Left ventricle myocardium superior (tissue), 1 donor: ENCODE measurements at regions not wholly inside any gene's neighbourhood (a gene's known extent, or its start where the extent isn't known, plus 50 kb on each side); places are given as distances from the start of the nearest gene placed in this dataset.

Source experiments
- ATAC-seq: fragments of 200-7000 bp; cut with Tn5 transposase; one replicate; pipeline ENCODE4 v1.9.1; 2020; ENCODE audit warnings: mild to moderate bottlenecking, moderate library complexity
- DNase-seq: peaks from one replicate; pipeline ENCODE4 v3.0.0-alpha.2; 2020
- intact Hi-C: fragments of 100-400 bp; cut with micrococcal nuclease; formaldehyde crosslinking; loops from one replicate; pipeline ENCODE4 v1.11.0; 2022
- donor health status: DM: no; HTN: yes; CAD: no; lungs with severe emphysema.

DNA sequence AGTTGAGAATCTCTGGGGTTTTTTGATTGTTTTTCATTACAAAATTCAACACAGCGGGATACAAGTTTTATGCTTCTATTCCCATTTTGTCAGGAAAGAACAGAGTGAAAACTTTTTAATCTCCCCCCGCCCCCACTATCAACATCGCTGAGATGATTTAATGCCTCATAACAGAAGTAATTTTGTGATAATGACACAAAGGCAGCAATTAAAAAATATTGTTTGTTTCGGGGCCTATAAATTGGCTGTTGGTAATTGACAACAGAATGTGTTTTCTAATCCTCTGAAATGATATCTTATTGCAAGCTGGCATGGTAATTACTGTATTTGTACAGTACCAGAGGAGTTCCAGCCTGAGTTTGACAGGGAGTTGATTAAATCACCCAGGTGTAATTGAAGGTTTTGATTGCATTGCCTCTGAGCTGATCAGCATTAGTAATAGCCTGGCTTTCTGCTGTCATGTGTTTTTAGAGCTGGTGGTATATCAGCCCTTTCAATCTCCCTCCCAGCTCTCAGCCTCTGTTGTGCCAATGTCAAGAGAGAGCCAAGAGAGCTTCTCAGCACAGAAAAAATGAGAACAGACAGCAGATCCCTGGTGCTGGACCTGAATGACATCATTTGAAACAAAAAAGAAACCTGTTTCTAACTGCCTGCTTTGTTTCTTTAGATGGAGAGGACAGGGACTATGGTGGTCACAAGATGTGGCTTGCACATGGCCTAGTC, 265.1 kb downstream of the FAM76B start:
- no peak for ATAC-seq
- intact Hi-C loops: no loop called here
- no peak for DNase-seq

DNA sequence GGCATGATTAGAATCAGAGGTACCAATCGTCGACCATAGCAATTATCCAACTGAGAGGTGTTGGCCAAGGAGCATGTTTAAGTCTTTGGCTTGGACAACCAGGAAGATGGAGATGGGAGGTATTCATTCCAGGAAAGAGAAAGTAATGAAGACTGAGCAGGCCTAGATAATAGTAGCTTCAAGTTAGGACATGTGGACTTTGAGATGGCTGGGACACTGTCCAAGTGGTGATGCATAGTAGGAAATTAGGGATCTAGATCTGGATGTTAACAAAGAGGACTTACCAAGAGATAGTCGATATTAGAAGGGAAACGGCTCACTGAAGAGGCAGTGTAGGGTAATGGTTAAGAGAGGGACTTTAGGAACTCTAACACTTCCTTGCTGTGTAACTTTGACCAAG, 266.7 kb downstream of the FAM76B start:
- ATAC-seq (no peak), DNase-seq (no peak)
- intact Hi-C loops: no loop called here

DNA sequence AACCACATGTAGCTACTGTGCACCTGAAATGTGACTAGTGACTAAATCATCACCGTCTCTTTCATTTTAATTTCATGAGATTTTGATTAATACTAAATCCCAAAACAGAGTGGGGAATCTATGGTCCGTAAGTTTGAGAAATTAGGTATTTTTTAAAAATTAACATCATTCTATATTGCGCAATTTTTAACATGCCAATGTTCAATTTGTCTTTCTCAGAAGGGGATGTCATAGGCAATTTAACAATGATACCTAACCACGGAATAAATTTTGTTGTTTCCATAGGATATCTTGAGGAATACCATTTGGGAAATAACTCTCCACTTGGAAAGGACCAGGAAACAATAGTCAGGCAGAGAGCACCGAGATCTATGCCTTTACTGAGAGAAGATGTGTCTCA, 267.7 kb downstream of the FAM76B start:
- ATAC-seq (no peak), DNase-seq (no peak)
- intact Hi-C loops: no loop called here

DNA sequence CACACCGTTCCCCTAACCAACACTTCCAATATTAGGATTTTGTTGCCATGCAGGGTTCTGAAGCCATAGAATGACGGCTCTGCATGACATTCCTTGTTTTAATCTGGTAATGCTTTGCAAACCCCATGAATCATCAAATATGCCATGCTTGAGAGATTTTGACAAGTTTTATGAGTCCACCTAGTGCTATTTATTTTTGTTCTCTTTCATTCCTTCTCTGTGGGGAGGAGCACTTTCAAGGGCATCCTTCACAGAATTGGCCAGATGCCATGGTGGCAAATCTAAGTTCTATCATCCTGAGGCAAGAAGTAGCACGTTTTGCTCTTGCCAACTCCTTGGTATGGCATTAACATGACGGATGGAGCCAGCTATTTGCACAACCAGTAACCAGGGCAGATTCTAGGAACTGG, 268.4 kb downstream of the FAM76B start:
- no peak for ATAC-seq
- intact Hi-C loops: no loop called here
- DNase-seq: no peak

DNA sequence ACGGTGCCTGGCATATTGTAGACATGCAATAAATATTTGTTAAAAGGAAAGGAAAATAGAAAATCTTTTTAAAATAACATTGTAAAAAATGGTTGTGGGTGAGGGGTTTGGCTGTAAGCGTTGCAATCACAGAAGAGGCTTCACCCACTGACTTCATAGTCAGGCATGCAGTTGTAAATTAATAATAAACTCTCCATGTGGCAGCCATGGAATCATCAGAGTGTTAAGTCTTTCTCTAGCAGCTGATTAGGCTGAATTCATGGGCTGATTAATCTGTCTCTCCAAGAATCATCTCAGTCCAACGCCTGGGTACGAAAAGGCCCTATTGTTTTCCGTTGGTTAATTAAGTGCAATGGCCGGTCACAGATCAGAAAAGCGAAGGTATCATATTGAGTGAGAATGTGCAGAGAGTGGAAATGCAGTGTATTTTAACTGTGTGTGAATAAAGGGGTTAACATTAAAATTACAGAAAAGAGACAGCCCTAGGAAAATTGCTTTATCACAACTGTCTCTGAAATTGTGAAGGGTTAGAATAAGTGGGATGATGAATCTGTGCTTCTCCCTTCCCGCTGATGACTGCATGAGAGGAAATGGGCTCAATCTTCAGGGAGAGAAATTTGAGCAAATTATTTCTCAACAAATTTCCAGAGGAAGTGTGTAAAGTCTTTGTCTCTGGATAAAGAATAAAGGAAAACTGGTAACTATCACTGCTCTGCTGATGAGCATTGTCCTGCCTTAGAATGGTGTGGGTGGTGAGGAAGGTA, 269.0 kb downstream of the FAM76B start:
- intact Hi-C loops: no loop called here
- no peak for DNase-seq
- no peak for ATAC-seq

DNA sequence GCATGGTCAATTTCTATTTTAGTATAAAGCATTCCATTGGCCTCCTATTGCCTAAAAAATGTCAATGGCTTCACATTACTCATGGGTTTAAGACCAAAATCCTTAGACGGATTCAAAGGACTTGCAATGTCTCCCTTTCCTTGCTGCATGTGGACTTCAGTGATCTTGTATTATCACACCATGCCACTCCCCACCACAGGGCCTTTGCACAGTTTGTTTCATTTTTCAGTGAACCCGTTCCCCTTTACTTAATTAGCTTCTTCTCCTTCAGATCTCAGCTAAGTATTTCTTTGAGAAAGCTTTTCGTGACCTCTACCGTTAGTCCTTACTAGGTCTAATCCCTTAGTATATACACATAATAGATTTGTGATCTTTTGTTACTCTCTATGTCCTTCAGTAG, 269.7 kb downstream of the FAM76B start:
- intact Hi-C loops: no loop called here
- ATAC-seq (no peak), DNase-seq (no peak)

DNA sequence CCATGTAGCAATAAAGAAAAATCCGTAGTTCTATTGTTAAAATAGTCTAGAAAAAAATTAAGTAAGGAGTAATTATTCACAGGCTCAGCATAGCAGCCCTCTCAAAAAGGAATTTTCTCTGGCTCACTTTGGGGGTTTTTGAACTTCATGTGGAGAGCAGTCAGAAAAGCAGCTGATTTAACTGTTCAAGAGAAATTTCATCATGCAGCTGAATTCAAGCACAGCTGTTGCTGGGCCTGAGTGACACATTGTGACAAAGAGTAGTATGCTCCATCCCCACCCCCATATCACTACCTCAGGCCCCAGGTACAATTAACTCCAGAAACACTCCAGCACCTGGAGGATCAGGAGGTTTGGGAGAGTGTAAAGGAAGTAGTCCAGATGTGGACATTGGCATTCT, 272.1 kb downstream of the FAM76B start:
- intact Hi-C loops: no loop called here
- no peak for DNase-seq
- no peak for ATAC-seq

DNA sequence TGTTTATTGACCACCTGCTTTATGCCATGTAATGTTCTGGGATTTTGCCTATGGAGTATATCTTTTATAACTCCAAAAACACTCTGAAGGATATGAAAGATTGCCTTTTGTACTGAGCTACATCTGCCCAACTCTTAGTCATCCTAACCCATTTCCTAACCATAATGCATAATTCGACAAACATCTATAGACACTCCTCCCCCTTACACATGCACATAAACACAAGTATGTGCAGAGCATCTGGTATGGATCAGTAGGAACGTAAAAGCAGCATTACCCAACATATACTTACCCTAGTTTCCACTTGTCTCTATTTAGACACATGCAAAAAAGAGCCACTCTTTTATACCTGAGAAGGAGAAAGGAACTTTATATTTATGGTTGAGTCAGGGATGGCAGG, 272.8 kb downstream of the FAM76B start:
- ATAC-seq: no peak
- DNase-seq: no peak
- intact Hi-C loops: no loop called here

DNA sequence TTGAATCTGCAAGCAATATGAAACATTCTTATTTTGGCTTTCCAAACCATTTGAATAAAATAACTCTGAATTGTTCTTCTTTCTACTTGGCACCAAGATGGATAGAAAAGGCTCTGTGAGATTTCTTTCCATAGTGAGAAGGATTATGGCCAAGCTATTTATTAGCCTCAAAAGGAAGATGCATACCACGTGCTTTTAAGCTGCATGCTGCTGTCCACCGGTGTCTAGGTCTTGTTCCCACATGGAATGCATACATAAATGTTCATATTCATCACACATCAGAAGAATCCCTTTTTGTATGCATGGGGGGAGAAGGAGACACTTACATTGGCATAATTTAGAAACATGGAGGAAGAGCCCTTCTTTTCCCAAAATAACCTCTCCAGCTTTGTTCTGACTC, 273.4 kb downstream of the FAM76B start:
- intact Hi-C loops: no loop called here
- DNase-seq (no peak), ATAC-seq (no peak)

DNA sequence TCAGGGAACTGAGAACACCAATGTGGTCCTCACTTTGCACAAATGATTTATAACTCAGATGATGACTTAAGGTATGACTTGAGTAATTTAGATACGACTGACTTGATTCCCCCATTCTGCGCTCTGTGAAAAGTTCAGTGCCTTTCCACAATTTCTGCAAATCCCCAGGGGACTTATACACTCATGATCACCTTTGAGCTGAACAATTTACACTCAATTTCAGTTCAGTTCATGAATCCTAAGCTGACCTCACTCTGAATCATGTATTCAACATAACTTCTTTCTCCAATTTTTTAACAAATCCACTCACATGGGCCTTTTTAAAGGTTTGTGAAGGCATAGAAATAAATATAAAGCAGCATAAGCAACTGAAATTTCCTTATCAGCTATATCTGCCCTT, 274.2 kb downstream of the FAM76B start:
- intact Hi-C loops: no loop called here
- DNase-seq (no peak), ATAC-seq (no peak)

DNA sequence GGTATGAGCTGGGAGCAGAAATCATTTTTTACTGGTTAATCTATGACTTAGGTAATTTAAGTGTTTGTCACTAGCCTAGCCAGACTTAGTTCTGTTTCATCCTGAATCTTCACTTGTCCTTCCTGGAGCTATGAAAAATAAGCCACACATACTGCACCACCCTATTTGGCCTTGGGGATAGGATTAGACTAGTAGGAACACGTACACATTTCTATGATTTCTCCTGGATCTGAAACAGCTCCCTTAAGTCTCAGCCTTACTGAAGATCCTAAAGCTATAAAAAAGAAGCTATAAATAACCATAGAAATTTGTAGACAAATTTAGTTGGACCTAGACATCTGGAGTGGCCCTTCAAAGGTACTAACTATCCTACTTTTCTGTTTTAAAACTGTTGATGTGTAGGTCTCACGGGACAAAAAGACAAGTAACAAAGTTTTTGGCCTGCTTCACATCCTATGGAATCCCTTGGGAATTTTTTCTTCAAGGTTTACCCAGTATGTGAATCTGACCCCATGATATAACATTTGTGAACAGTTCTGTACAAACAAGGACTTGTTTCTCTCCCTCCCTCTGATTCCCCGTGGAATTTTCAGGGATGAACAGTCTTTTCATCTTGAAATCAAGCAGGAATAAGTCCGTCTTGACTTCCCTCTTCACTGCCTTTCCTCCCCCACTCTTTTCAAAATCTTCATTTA, 275.0 kb downstream of the FAM76B start:
- intact Hi-C loops: no loop called here
- ATAC-seq: peak; percentile 60

DNA sequence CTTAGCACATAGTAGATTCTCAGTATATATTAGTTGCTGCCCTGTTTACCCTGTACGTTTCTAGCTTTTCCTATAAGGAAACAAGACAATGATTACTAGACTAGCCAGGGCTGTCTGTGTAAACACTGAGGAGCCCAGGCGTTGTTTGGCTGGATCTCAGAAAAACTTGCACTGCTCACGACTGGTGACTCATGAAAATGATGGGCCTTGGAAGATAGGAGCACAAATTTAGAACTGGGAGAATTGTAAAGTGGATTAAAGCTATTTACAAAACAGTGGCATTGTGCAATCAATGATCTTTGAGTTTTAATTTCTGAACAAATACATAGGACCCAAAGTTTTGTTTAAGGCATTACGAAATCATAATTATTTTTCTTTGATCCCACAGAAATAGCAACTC, 276.9 kb downstream of the FAM76B start:
- DNase-seq (no peak), ATAC-seq (peak; percentile 85)
- intact Hi-C loops: no loop called here

More for the DNA sequence above, 275.0 kb downstream of the FAM76B start:
- no peak for DNase-seq

DNA sequence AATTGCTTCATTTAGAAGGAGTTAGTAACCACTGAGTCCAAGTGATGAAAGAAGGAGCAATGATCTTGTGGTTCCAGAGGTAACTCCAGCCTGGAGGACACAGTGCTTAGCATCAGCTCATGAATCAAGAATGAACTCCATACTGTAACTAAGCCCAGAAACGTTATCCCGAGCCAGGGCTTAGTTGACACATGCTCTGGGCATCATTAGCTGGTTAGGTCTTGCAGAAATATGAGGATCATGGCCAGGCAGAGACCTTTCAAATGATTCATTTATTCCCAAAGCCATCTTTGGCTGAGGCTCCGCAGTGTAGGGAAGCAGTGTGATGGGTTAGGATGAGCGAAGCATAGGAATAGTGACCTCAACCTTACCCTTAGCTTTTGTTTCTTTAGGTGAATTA, 277.4 kb downstream of the FAM76B start:
- ATAC-seq (peak; percentile 11), DNase-seq (no peak)
- intact Hi-C loops: no loop called here

DNA sequence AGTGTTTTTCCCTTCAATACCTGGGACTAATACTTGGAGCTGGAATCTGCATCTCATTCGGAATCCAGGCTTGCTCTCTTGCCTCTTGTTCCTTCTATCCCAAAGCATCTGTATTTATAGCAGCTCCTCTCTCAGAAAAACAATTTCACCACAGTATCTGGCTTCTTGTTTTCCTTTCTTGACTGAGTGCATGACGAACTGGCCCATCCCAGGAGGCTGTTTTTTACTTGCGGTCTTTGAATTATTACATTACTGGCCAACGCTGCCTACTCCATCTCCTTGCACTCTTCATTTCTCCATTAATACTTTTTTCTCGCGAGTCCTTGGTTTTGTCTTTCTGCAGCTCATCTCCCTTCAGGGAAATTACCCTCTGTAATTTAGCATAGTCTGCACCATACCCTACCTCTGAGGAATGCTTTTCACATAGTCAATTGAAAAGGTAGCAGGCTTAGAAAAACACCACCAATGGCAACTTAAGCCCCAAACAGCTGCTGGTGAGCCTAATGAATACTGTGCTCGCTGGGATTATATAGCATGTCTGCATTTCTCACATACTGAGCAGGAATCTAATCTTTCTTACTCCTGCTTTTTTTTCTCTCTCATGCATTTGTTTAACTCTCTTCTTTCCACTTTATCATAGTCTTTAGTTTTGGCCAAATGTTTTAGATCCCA, 277.4 kb upstream of the SESN3 start:
- peak; percentile 64 for ATAC-seq
- DNase-seq: no peak
- intact Hi-C loops: no loop called here

DNA sequence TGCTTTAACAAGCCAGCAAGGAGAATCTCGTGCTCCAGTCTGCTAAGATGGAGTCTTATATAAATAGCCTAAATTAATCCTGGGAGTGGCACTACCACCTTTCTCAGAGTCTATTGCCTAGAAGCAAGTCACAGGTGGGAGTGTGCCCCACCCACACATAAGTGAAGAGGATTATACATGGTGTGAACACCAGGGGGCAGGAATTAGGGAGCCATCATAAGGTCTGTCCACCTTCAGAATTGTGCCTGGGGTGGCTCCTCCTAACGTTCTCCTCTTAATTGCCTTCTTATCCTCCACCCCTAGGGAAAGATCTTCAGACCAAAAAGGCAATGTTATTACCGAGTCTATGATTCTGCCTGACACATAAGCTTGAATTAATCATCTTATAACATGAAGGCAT, 276.8 kb upstream of the SESN3 start:
- intact Hi-C loops: no loop called here
- DNase-seq (no peak), ATAC-seq (no peak)

DNA sequence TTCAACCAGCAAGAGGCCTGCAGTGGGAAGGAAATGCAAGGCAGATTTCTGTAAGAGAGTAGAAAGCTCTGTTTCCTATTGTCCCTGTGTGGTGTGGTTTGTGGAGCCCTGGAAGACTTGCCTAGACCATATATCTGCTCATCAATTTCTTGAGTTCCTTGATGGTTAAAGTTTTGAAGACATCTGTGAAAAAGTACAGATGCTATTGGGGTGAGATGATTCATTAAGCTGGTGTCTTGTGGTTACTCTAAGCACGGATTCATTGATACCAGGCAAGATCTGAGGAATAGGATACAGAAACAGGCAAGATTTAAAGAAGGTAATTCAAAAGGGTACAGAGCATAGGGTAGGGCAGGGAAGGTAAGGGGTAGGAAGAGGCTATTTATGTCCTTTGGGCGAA, 275.8 kb upstream of the SESN3 start:
- ATAC-seq (no peak), DNase-seq (no peak)
- intact Hi-C loops: no loop called here

DNA sequence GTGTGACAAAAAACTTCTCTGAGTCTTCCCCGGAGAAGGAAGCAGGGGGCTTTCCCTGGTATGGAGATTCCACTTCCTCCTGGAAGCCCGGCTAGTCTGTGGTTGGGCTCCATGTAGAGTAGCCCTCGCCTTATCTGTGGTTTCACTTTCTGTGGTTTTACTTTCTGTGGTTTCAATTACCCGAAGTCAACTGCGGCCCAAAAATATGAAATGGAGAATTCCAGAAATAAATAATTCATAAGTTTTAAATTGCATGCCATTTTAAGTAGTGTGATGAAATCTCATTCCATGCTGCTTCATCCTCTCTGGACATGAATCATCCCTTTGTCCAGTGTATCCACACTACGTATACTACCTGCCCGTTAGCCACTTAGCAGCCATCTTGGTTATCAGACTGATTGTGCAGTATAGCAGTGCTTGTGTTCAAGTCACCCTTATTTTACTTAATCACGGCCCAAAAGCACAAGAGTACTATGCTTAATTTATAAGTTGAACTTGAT, 275.0 kb upstream of the SESN3 start:
- intact Hi-C loops: no loop called here
- no peak for ATAC-seq
- no peak for DNase-seq

DNA sequence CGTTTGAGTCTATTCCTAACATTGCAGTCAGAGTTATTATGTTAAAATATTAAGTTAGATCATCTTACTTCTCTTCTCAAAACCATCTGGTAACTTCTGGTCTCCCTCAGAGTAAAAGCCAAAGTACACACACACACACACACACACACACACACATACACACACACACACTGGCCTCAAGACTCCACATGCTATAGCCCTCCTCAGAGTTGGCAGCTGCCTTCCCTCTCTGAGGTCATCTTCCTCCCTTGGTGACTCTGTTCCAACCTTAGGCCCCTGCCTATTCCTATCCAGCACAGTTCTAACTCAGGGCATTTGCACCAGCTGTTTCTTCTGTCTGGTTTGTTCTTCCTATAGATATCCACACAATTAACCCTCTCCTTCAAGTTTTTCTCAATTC, 272.0 kb upstream of the SESN3 start:
- peak; percentile 75 for ATAC-seq
- DNase-seq: no peak
- intact Hi-C loops: no loop called here

DNA sequence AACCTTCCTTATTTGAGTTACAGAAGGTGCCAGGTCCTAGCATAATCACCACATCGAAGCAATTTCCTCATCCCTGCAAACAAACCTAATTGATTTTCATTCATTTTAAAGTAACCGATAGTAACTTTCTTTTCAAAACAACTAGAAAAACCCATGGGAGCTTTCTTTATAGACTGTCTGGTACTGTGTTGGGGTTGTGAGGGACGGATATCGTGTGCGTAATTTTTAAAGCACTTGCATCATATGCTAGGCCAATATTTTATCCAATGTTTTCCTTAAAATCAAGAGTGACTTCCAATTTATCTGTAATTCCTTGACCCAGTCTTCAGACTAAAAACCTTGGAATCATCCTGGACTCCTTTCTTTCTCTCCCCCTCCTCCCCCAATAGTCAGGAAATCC, 271.5 kb upstream of the SESN3 start:
- DNase-seq (no peak), ATAC-seq (no peak)
- intact Hi-C loops: no loop called here

DNA sequence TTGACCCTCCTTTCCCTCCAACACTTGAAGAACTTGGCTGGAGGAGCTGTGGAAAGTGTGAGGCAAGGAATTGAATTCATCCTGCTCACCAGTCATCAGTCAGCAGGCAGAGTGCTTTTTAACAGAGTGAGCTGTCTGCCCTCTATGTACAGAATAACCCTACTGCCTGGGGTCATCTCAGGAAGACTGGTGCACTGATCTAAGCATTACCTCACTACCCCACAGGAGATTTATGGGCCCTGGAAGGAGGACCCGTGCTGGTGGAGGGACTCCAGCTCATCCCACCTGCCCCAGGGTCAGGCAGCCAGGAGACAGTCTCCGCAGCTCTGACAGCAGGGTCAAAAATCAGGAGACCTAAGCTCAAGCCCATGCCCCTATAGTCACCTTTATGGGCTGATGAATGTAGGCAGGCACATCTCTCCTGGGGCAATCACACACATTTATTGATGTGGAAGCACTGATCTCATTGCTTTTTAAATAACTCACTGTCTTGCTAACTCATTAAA, 270.8 kb upstream of the SESN3 start:
- DNase-seq: no peak
- ATAC-seq: no peak

More for the DNA sequence above, 270.8 kb upstream of the SESN3 start:
- intact Hi-C loops: no loop called here
